ENCODE measurements at regions not wholly inside any gene's neighbourhood (a gene's known extent, or its start where the extent isn't known, plus 50 kb on each side); places are given as distances from the start of the nearest gene placed in this dataset.

GRCh38 chr16:79899316-79899715 lies 298.8 kb upstream of the MAF start:
- Histone ChIP-seq H3K4me2 (ENCODE audit: low read depth, low read length, poor library complexity, severe bottlenecking) (no peak overlapping the region), H3K4me1 (ENCODE audit: insufficient read depth, low read length, poor library complexity, severe bottlenecking) (no peaks in the 10 kb centered on the region), H3F3A (ENCODE audit: low read depth) (no peaks in the 10 kb centered on the region), H3K9me2 (replicated peaks; ENCODE audit: low read depth, low read length) (no peaks in the 10 kb centered on the region), H3K36me3 (ENCODE audit: insufficient read depth, low read length) (no peaks in the 10 kb centered on the region), H3K27me3 (ENCODE audit: insufficient read depth, low read length, poor library complexity, severe bottlenecking) (no peaks in the 10 kb centered on the region), H3K4me3 (ENCODE audit: low read length, poor library complexity, severe bottlenecking) (no peak overlapping the region), H3K79me2 (ENCODE audit: insufficient read depth, low read length) (no peaks in the 10 kb centered on the region), H2AFZ (ENCODE audit: low read length) (no peak overlapping the region), H3K9me3 (ENCODE audit: insufficient read depth, low read depth, low read length) (no peaks in the 10 kb centered on the region), H3K9ac (ENCODE audit: low read depth, low read length, poor library complexity, severe bottlenecking) (no peak overlapping the region), H4K20me1 (ENCODE audit: insufficient read depth, low read length, poor library complexity, severe bottlenecking) (no peaks in the 10 kb centered on the region)
- TF ChIP-seq CTCF (conservative IDR thresholded peaks at IDR 0.05; ENCODE audit: low read length) (no peak), EZH2phosphoT487 (IDR thresholded peaks at IDR 0.05; ENCODE audit: borderline replicate concordance) (no peak)

DNA sequence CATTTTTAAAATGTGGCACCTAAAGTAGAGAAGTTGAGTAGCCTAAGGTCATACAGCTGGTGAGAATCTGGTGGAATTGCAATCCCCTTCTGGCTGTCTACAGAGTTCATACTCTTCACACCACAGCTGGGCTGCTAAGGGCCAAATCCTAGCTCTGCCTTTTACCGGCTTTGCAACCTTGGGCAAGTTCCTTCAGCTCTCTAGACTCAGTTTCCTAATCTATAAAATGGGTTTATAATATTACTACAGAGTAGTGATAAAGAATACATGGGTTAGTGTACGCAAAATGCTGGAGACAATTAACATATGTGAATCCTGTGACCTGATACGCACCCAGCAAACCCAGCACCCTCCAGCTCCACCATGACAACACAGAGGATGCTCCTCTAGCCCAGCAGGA lies 298.2 kb upstream of the MAF start:
- Histone ChIP-seq H3K9me3 (ENCODE audit: insufficient read depth, low read depth, low read length) (no peaks in the 10 kb centered on the region), H3K4me3 (ENCODE audit: low read length, poor library complexity, severe bottlenecking) (no peak overlapping the region), H3K79me2 (ENCODE audit: insufficient read depth, low read length) (no peaks in the 10 kb centered on the region), H3K27me3 (ENCODE audit: insufficient read depth, low read length, poor library complexity, severe bottlenecking) (no peaks in the 10 kb centered on the region), H3K4me1 (ENCODE audit: insufficient read depth, low read length, poor library complexity, severe bottlenecking) (no peaks in the 10 kb centered on the region), H4K20me1 (ENCODE audit: insufficient read depth, low read length, poor library complexity, severe bottlenecking) (no peaks in the 10 kb centered on the region), H3K9me2 (replicated peaks; ENCODE audit: low read depth, low read length) (no peaks in the 10 kb centered on the region), H3F3A (ENCODE audit: low read depth) (no peaks in the 10 kb centered on the region), H2AFZ (ENCODE audit: low read length) (no peak overlapping the region), H3K9ac (ENCODE audit: low read depth, low read length, poor library complexity, severe bottlenecking) (no peak overlapping the region), H3K36me3 (ENCODE audit: insufficient read depth, low read length) (no peaks in the 10 kb centered on the region), H3K4me2 (ENCODE audit: low read depth, low read length, poor library complexity, severe bottlenecking) (no peak overlapping the region)
- TF ChIP-seq EZH2phosphoT487 (IDR thresholded peaks at IDR 0.05; ENCODE audit: borderline replicate concordance) (no peak), CTCF (conservative IDR thresholded peaks at IDR 0.05; ENCODE audit: low read length) (no peak)

DNA sequence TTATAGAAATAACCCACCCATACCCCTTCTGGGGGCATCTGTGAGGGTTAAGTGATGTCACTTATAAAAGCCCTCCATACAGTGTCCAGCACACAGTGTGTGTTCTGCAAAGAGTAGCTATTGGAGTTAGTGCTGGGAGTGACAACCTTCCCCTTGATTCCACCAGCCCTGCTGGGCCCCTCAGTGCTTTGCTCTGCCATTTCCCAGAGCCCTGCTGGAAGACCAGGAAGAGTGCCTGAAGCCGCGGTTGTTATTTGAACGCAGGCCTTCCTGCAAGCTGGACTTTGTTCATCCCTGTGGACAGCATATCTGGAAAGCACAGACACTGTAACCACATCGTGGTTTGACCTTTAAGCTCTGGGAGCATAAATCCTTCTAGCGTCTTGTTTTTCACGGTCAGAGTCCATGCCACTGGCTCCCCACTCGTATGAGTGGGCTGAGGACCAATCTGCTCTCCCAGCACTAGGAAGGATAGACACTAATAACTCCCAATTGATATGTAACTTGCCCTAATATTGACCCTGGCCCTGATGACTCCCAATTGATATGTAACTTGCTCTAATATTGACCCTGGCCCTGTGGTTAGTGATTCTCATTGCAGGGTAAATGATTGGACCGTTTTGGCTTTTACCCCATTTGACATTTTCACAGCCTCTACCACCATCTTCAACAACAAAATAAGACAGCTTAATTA lies 297.1 kb upstream of the MAF start:
- Histone ChIP-seq H3K4me3 (ENCODE audit: low read length, poor library complexity, severe bottlenecking) (no peak overlapping the region), H3K4me2 (ENCODE audit: low read depth, low read length, poor library complexity, severe bottlenecking) (no peak overlapping the region), H4K20me1 (ENCODE audit: insufficient read depth, low read length, poor library complexity, severe bottlenecking) (no peaks in the 10 kb centered on the region)

More for the DNA sequence above, 297.1 kb upstream of the MAF start:
- Histone ChIP-seq H2AFZ (ENCODE audit: low read length) (0 out of 2 replicates have a peak overlapping the region, but pooled peaks have one; percentile 33), H3K4me1 (ENCODE audit: insufficient read depth, low read length, poor library complexity, severe bottlenecking) (no peaks in the 10 kb centered on the region), H3K79me2 (ENCODE audit: insufficient read depth, low read length) (no peaks in the 10 kb centered on the region), H3K9ac (ENCODE audit: low read depth, low read length, poor library complexity, severe bottlenecking) (no peak overlapping the region), H3F3A (ENCODE audit: low read depth) (no peaks in the 10 kb centered on the region), H3K9me3 (ENCODE audit: insufficient read depth, low read depth, low read length) (no peaks in the 10 kb centered on the region), H3K9me2 (replicated peaks; ENCODE audit: low read depth, low read length) (no peaks in the 10 kb centered on the region), H3K27me3 (ENCODE audit: insufficient read depth, low read length, poor library complexity, severe bottlenecking) (no peaks in the 10 kb centered on the region), H3K36me3 (ENCODE audit: insufficient read depth, low read length) (no peaks in the 10 kb centered on the region)
- TF ChIP-seq EZH2phosphoT487 (IDR thresholded peaks at IDR 0.05; ENCODE audit: borderline replicate concordance) = no peak
- TF ChIP-seq CTCF (conservative IDR thresholded peaks at IDR 0.05; ENCODE audit: low read length) = no peak
